Neural cell (in vitro differentiated cells): ENCODE measurements at regions not wholly inside any gene's neighbourhood (a gene's known extent, or its start where the extent isn't known, plus 50 kb on each side); places are given as distances from the start of the nearest gene placed in this dataset.

Experiments used
- H2AFZ ChIP-seq: fragments of 200-600, 300-800 bp; sonication (generic), shearing (Covaris generic); 2 replicates; pipeline ENCODE4 v1.6.0; 2014; ENCODE audit warnings: low read depth, mild to moderate bottlenecking, antibody characterized with exemption, low read length, moderate library complexity
- H3F3A ChIP-seq: fragments of 200-600 bp; shearing (Covaris generic); 2 replicates; pipeline ENCODE4 v1.6.1; 2016; ENCODE audit warnings: mild to moderate bottlenecking, moderate library complexity, mixed read lengths, antibody characterized with exemption, low read length; ENCODE audit not compliant: insufficient read depth, poor library complexity, severe bottlenecking
- H3K27ac ChIP-seq: fragments of 200-600, 300-800 bp; sonication (generic), shearing (Covaris generic); 2 replicates; pipeline ENCODE4 v1.5.1; 2014; ENCODE audit warnings: mild to moderate bottlenecking, low read length, moderate library complexity
- H3K27me3 ChIP-seq: fragments of 300-800, 200-600 bp; sonication (generic), shearing (Covaris generic); 2 replicates; pipeline ENCODE4 v1.6.0; 2014; ENCODE audit warnings: mild to moderate bottlenecking, low read depth, low read length, moderate library complexity; ENCODE audit not compliant: insufficient read depth
- H3K36me3 ChIP-seq: fragments of 300-800, 200-600 bp; sonication (generic), shearing (Covaris generic); 2 replicates; pipeline ENCODE4 v1.5.1; 2014; ENCODE audit warnings: mild to moderate bottlenecking, antibody characterized with exemption, low read length, moderate library complexity; ENCODE audit not compliant: insufficient read depth
- H3K4me2 ChIP-seq: fragments of 300-800, 200-600 bp; sonication (generic), shearing (Covaris generic); 2 replicates; pipeline ENCODE4 v1.6.0; 2014; ENCODE audit warnings: mild to moderate bottlenecking, low read length
- H3K4me3 ChIP-seq: fragments of 300-800, 200-600 bp; sonication (generic), shearing (Covaris generic); 2 replicates; pipeline ENCODE4 v1.5.1; 2014; ENCODE audit warnings: mild to moderate bottlenecking, low read length, moderate library complexity
- H3K79me2 ChIP-seq: fragments of 200-600 bp; shearing (Covaris generic); replicated peaks from 2 replicates; pipeline ENCODE4 v1.6.0; 2014; ENCODE audit warnings: mild to moderate bottlenecking, low read length, moderate library complexity; ENCODE audit not compliant: insufficient read depth
- H3K9ac ChIP-seq: fragments of 300-800, 200-600 bp; sonication (generic), shearing (Covaris generic); 2 replicates; pipeline ENCODE4 v1.6.1; 2016; ENCODE audit warnings: mild to moderate bottlenecking, low read length, mixed read lengths
- H3K9me2 ChIP-seq: fragments of 200-600 bp; shearing (Covaris generic); 2 replicates; pipeline ENCODE4 v1.6.1; 2016; ENCODE audit warnings: mild to moderate bottlenecking, low read length, mixed read lengths; ENCODE audit not compliant: insufficient read depth
- H3K9me3 ChIP-seq: fragments of 200-600, 300-800 bp; sonication (generic), shearing (Covaris generic); 2 replicates; pipeline ENCODE4 v1.6.1; 2016; ENCODE audit warnings: mild to moderate bottlenecking, mixed run types, low read length, moderate library complexity, mixed read lengths
- H4K20me1 ChIP-seq: fragments of 200-600 bp; shearing (Covaris generic); 2 replicates; pipeline ENCODE4 v1.6.1; 2016; ENCODE audit warnings: mild to moderate bottlenecking, mixed run types; ENCODE audit not compliant: insufficient read depth
- CTCF ChIP-seq: fragments of 450-650 bp; IDR thresholded peaks from 2 replicates; pipeline ENCODE4 v1.5.1; 2014; ENCODE audit warnings: antibody characterized with exemption, mild to moderate bottlenecking, moderate library complexity; ENCODE audit not compliant: poor library complexity, severe bottlenecking
- EP300 ChIP-seq: fragments of 450-650 bp; conservative IDR thresholded peaks from 2 replicates; pipeline ENCODE4 v1.6.1; 2014; ENCODE audit warnings: antibody characterized with exemption, mild to moderate bottlenecking, moderate library complexity; ENCODE audit not compliant: poor library complexity, severe bottlenecking
- EZH2 ChIP-seq: fragments of 200-600, 300-800 bp; shearing (Covaris generic), sonication (generic); IDR thresholded peaks from 2 replicates; pipeline ENCODE4 v1.6.1; 2014; ENCODE audit warnings: antibody characterized with exemption, low read length, borderline replicate concordance, mild to moderate bottlenecking; ENCODE audit not compliant: insufficient read depth, poor library complexity, severe bottlenecking
- MXI1 ChIP-seq: fragments of 450-650 bp; conservative IDR thresholded peaks from 2 replicates; pipeline ENCODE4 v1.6.1; 2014; ENCODE audit warnings: antibody characterized with exemption, mild to moderate bottlenecking; ENCODE audit not compliant: poor library complexity, severe bottlenecking
- POLR2AphosphoS5 ChIP-seq: IDR thresholded peaks from 2 replicates; pipeline ENCODE4 v1.6.1; 2012
- RAD21 ChIP-seq: fragments of 450-650 bp; conservative IDR thresholded peaks from 2 replicates; pipeline ENCODE4 v1.6.1; 2014; ENCODE audit warnings: antibody characterized with exemption, mild to moderate bottlenecking, moderate library complexity
- REST ChIP-seq: IDR thresholded peaks from 2 replicates; pipeline ENCODE4 v1.6.1; 2012; ENCODE audit warnings: borderline replicate concordance
- SMC3 ChIP-seq: fragments of 450-650 bp; conservative IDR thresholded peaks from 2 replicates; pipeline ENCODE4 v1.6.1; 2014; ENCODE audit warnings: antibody characterized with exemption, mild to moderate bottlenecking, moderate library complexity; ENCODE audit not compliant: poor library complexity
- TAF1 ChIP-seq: IDR thresholded peaks from 2 replicates; pipeline ENCODE4 v1.6.1; 2012; ENCODE audit warnings: low read depth

- H3K4me2 ChIP-seq: no peak overlapping the region
- no peak overlapping the region for H3K9ac ChIP-seq
- H3K36me3 ChIP-seq: no peaks in the 10 kb centered on the region
- no peaks in the 10 kb centered on the region for H3K9me3 ChIP-seq
- no peaks in the 10 kb centered on the region for H3K9me2 ChIP-seq
- no peak overlapping the region for H3K4me3 ChIP-seq
- no peak overlapping the region for H2AFZ ChIP-seq
- H4K20me1 ChIP-seq: no peaks in the 10 kb centered on the region
- H3F3A ChIP-seq: no peaks in the 10 kb centered on the region
- H3K79me2 ChIP-seq: no peaks in the 10 kb centered on the region
- no peaks in the 10 kb centered on the region for H3K27me3 ChIP-seq
- no peak for TF ChIP-seq EZH2
- TF ChIP-seq EP300: no peak
- TF ChIP-seq SMC3: no peak
- TF ChIP-seq MXI1: no peak
- TF ChIP-seq POLR2AphosphoS5: no peak
- TF ChIP-seq RAD21: no peak
- TF ChIP-seq REST: no peak
- TF ChIP-seq TAF1: no peak
- no peak for TF ChIP-seq CTCF
- H3K27ac ChIP-seq: no peak overlapping the region
Observed at GRCh38 chr2:144290276-144290675, 229.6 kb downstream of the ZEB2 start.

DNA sequence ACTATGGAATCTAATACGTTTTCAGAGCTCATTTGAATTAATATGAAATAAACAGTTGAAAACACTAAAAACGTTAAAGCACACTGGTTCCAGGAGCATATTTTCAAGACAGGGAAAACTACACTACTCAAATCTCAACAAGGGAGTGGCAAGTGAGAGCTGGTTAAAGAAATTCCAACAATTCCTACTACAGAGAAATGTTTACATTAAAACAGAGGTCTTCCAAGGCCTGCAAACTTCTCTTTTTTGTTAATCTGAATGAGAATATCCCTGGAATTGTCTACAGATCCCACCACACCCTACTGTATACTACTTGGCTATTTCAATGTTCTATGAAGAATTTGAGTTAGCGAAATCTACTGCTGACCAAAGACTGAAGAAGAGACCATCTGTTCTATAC lies 231.5 kb downstream of the ZEB2 start:
- Histone ChIP-seq H3K27ac (no peak overlapping the region), H3K36me3 (no peaks in the 10 kb centered on the region), H3K27me3 (no peaks in the 10 kb centered on the region), H3K9ac (no peak overlapping the region), H3K79me2 (no peaks in the 10 kb centered on the region), H2AFZ (no peak overlapping the region), H4K20me1 (no peaks in the 10 kb centered on the region), H3K9me2 (no peaks in the 10 kb centered on the region), H3K9me3 (no peaks in the 10 kb centered on the region), H3F3A (no peaks in the 10 kb centered on the region), H3K4me3 (no peak overlapping the region), H3K4me2 (no peak overlapping the region)
- TF ChIP-seq REST: no peak
- TF ChIP-seq RAD21: no peak
- no peak for TF ChIP-seq TAF1
- no peak for TF ChIP-seq POLR2AphosphoS5
- TF ChIP-seq SMC3: no peak
- no peak for TF ChIP-seq CTCF
- TF ChIP-seq EZH2: no peak
- TF ChIP-seq EP300: no peak
- no peak for TF ChIP-seq MXI1
